Muscle layer of colon (tissue), 2 donors: ENCODE measurements at regions not wholly inside any gene's neighbourhood (a gene's known extent, or its start where the extent isn't known, plus 50 kb on each side); places are given as distances from the start of the nearest gene placed in this dataset.
"Not testable (repeated sequence)": the region's sequence is repeated elsewhere in the genome, so short reads cannot be mapped to it uniquely, and the experiment has no call there.

Experiments used
- H3K27ac ChIP-seq: one replicate; pipeline ENCODE4 v1.7.0; 2013; ENCODE audit warnings: low read depth, mild to moderate bottlenecking, low read length, moderate library complexity
- H3K27me3 ChIP-seq, 2 donors: one replicate each; pipeline ENCODE4 v1.7.0; 2013; ENCODE audit warnings: low read length in 2 of 2, mild to moderate bottlenecking in 2 of 2; ENCODE audit not compliant: insufficient read depth in 2 of 2, control insufficient read depth in 1 of 2
- H3K36me3 ChIP-seq: one replicate; pipeline ENCODE4 v1.7.0; 2013; ENCODE audit warnings: mild to moderate bottlenecking, low read length; ENCODE audit not compliant: insufficient read depth
- H3K4me1 ChIP-seq: one replicate; pipeline ENCODE4 v1.7.0; 2013; ENCODE audit warnings: mild to moderate bottlenecking, low read length; ENCODE audit not compliant: insufficient read depth
- H3K4me3 ChIP-seq, 2 donors: one replicate each; pipeline ENCODE4 v1.7.0; 2013; ENCODE audit warnings: low read length in 2 of 2, low read depth in 1 of 2, mild to moderate bottlenecking in 1 of 2, moderate library complexity in 1 of 2
- H3K9ac ChIP-seq: one replicate; pipeline ENCODE4 v1.7.0; 2013; ENCODE audit warnings: low read length
- H3K9me3 ChIP-seq: one replicate; pipeline ENCODE4 v1.7.0; 2013; ENCODE audit warnings: mild to moderate bottlenecking, low read length
- donor health status: abdominal sarcoma.
- donor health status: Adenocarcinoma of cecum.

GRCh38 chr7:69434398-69434815 lies 163.9 kb upstream of the AUTS2 start:
- Histone ChIP-seq H3K9me3 (no peaks in the 10 kb centered on the region), H3K4me3 (no peak overlapping the region), H3K36me3 (no peaks in the 10 kb centered on the region), H3K27me3 (no peaks in the 10 kb centered on the region), H3K27ac (no peak overlapping the region), H3K4me1 (peaks cover 31% of the 10 kb centered on the region), H3K9ac (no peak overlapping the region)

GRCh38 chr7:69435711-69436110 lies 162.6 kb upstream of the AUTS2 start:
- no peaks in the 10 kb centered on the region for H3K27me3 ChIP-seq
- no peak overlapping the region for H3K27ac ChIP-seq
- H3K9me3 ChIP-seq: no peaks in the 10 kb centered on the region
- H3K4me1 ChIP-seq: peaks cover 19% of the 10 kb centered on the region
- no peaks in the 10 kb centered on the region for H3K36me3 ChIP-seq
- H3K4me3 ChIP-seq: no peak overlapping the region
- no peak overlapping the region for H3K9ac ChIP-seq

GRCh38 chr7:69436946-69437345 lies 161.3 kb upstream of the AUTS2 start:
- H3K9ac ChIP-seq: no peak overlapping the region
- H3K4me3 ChIP-seq: no peak overlapping the region
- no peaks in the 10 kb centered on the region for H3K36me3 ChIP-seq
- no peaks in the 10 kb centered on the region for H3K27me3 ChIP-seq
- H3K4me1 ChIP-seq: peaks cover 13% of the 10 kb centered on the region
- H3K9me3 ChIP-seq: no peaks in the 10 kb centered on the region
- no peak overlapping the region for H3K27ac ChIP-seq

- Histone ChIP-seq H3K27ac (no peak overlapping the region), H3K27me3 (no peaks in the 10 kb centered on the region), H3K9ac (no peak overlapping the region), H3K9me3 (no peaks in the 10 kb centered on the region), H3K36me3 (no peaks in the 10 kb centered on the region), H3K4me3 (peak overlapping the region in 1 of 2 donors; percentile 28), H3K4me1 (peaks cover 13% of the 10 kb centered on the region)
These were observed 159.5 kb upstream of the AUTS2 start for GRCh38 chr7:69438584-69439412.

DNA sequence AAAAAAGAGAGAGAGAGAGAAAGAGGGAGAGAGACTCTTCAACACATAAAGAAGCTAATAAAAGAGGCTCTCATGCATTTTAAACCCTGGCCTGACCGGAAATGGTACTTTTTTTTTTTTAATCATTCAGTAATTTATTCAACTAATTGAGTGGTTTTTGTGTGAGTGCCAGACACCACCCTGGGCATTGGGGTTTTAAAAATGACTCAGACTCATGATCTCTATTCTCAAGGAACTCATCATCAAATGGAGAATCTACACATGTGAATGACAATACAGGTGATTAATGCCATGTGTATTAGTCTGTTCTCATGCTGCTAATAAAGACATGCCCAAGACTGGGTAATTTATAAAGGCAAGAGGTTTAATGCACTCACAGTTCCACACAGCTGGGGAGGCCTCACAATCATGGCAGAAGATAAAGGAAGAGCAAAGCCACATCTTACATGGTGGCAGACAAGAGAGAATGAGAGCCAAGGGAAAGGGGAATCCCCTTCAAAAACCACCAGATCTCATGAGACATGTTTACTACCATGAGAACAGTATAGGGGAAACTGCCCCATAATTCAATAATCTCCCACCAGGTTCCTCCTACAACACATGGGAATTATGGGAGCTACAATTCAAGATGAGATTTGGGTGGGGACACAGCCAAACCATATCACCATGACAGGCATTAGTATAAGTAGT lies 158.5 kb upstream of the AUTS2 start:
- no peaks in the 10 kb centered on the region for H3K9me3 ChIP-seq
- H3K27me3 ChIP-seq: no peaks in the 10 kb centered on the region
- no peaks in the 10 kb centered on the region for H3K36me3 ChIP-seq
- no peak overlapping the region for H3K4me3 ChIP-seq
- no peak overlapping the region for H3K9ac ChIP-seq
- peaks cover 13% of the 10 kb centered on the region for H3K4me1 ChIP-seq
- no peak overlapping the region for H3K27ac ChIP-seq

- Histone ChIP-seq H3K4me1 (peaks cover 13% of the 10 kb centered on the region), H3K27ac (no peak overlapping the region), H3K9me3 (no peaks in the 10 kb centered on the region), H3K9ac (no peak overlapping the region), H3K36me3 (no peaks in the 10 kb centered on the region), H3K4me3 (no peak overlapping the region), H3K27me3 (no peaks in the 10 kb centered on the region)
These were observed 157.3 kb upstream of the AUTS2 start for GRCh38 chr7:69440976-69441375.

DNA sequence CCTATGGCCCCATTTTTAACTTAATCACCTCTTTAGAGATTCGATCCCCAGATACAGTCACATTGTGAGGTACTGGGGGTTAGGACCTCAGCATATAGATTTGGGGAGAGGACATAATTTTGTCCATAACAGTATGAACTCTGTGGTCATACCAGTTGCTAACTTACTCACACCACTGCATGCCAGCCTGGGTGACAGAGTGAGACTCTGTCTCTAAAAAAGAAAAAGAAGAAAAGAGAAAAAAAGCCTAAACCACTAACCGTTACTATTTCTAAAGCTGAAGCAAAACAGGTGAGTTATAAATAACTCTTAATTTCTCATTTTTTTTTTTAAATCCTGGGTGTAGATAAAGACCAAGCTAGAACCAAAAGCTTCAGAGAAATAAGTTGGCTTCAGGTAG lies 155.1 kb upstream of the AUTS2 start:
- Histone ChIP-seq H3K4me1 (peaks cover 7% of the 10 kb centered on the region), H3K27me3 (no peaks in the 10 kb centered on the region), H3K9me3 (no peaks in the 10 kb centered on the region), H3K4me3 (no peak overlapping the region), H3K9ac (no peak overlapping the region), H3K27ac (no peak overlapping the region), H3K36me3 (no peaks in the 10 kb centered on the region)

DNA sequence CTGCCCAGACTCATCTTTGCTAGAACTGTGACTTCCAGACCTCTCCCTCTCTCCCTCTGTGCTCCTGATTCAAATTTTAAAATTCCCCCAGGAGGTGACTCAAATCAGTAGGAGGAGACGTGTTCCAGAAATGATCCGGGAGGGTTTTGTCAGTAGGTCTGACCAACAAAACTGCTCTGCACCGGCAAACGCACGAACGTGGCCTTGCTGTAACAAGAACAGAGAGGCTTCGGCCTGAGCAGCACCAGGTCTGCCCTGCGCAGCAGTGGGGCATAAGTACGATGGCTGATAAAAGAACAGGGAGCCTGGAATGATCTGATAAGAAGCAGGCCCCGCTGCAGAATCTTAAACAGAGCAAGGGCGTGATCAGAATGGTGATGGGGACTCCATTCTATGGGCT lies 152.7 kb upstream of the AUTS2 start:
- Histone ChIP-seq H3K27me3 (no peaks in the 10 kb centered on the region), H3K4me3 (no peak overlapping the region), H3K36me3 (no peaks in the 10 kb centered on the region), H3K9ac (no peak overlapping the region), H3K27ac (no peak overlapping the region), H3K9me3 (no peaks in the 10 kb centered on the region), H3K4me1 (no peaks in the 10 kb centered on the region)

- not testable (repeated sequence) for H3K27me3 ChIP-seq, H3K9me3 ChIP-seq, H3K36me3 ChIP-seq, H3K27ac ChIP-seq, H3K4me1 ChIP-seq, H3K9ac ChIP-seq, H3K4me3 ChIP-seq
These were observed 152.1 kb upstream of the AUTS2 start for GRCh38 chr7:69446213-69446612.

GRCh38 chr7:69448071-69448470 lies 150.2 kb upstream of the AUTS2 start:
- H3K36me3 ChIP-seq: no peaks in the 10 kb centered on the region

DNA sequence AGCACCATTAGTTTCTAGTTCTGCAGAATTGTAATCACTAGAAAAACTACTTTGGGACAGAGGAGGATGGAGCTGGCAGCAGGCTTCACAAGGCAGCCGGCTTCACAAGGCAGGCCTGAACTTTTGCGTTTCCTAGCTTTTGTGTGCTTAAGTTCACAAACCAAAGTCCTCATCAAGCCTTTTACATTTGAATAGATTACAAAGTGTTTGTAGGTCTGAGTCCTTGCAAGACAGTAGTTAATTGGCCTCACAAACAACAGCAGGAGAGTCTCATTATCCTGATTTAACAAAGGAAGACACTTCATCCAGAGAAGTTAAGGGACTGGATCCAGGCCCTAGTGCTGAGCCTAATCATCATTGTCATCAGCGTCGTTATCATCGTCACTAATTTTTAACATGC lies 147.8 kb upstream of the AUTS2 start:
- Histone ChIP-seq H3K27me3 (no peaks in the 10 kb centered on the region), H3K36me3 (no peaks in the 10 kb centered on the region), H3K9ac (no peak overlapping the region), H3K4me1 (no peaks in the 10 kb centered on the region), H3K9me3 (no peaks in the 10 kb centered on the region), H3K27ac (no peak overlapping the region), H3K4me3 (no peak overlapping the region)

More at GRCh38 chr7:69448071-69448470, 150.2 kb upstream of the AUTS2 start:
- no peak overlapping the region for H3K27ac ChIP-seq
- no peak overlapping the region for H3K4me3 ChIP-seq
- H3K27me3 ChIP-seq: no peaks in the 10 kb centered on the region
- no peaks in the 10 kb centered on the region for H3K4me1 ChIP-seq
- H3K9me3 ChIP-seq: no peaks in the 10 kb centered on the region
- no peak overlapping the region for H3K9ac ChIP-seq

DNA sequence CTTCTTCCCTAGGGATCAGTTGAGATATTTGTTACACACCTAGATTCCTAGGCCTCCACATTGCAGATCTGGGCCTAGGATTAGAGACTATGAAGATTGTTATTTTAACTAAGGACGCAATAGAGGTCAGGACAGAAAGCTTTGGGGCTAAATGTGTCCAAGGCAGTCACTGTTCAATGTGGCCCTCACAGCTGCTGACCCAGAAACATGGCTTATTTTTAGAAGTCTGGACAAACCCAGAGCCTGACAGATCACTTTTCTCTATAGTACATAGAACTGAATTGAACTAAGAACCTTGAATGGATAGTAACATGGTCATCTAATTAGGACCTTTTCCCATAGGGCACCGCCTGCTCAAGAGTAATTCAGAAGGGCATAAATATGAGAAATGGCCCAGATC lies 146.6 kb upstream of the AUTS2 start:
- Histone ChIP-seq H3K27me3 (no peaks in the 10 kb centered on the region), H3K9ac (no peak overlapping the region), H3K27ac (no peak overlapping the region), H3K36me3 (no peaks in the 10 kb centered on the region), H3K4me1 (no peaks in the 10 kb centered on the region), H3K9me3 (no peaks in the 10 kb centered on the region), H3K4me3 (no peak overlapping the region)
